GM21825 (cell line): ENCODE measurements at regions not wholly inside any gene's neighbourhood (a gene's known extent, or its start where the extent isn't known, plus 50 kb on each side); places are given as distances from the start of the nearest gene placed in this dataset.

Experiments used
- ATAC-seq: cut with Tn5 transposase; IDR thresholded peaks from one replicate; pipeline ENCODE4 v1.9.1; 2021; ENCODE audit warnings: mild to moderate bottlenecking, moderate library complexity; ENCODE audit not compliant: unreplicated experiment

GRCh38 chr11:37006563-37006962 is 408.5 kb upstream of the RAG2 start:
- no peak for ATAC-seq

DNA sequence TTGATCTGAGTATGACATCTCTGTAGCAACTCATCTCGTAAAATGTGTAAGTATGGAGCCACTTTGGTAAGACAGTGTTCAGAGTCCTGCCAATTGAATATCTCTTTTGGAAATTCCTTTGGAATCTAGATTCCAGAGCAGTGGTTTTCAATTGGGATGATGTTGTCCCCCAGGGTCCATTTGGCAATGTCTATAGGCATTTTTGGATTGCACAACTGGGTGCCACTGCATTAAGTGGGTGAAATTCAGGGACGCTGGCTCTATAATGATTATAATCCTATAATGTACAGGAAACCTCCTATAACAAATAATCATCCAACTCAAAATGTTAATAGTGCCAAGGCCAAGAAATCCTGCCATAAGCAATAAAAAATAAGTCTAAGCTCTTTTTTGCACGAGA is 404.8 kb upstream of the RAG2 start:
- ATAC-seq: no peak

DNA sequence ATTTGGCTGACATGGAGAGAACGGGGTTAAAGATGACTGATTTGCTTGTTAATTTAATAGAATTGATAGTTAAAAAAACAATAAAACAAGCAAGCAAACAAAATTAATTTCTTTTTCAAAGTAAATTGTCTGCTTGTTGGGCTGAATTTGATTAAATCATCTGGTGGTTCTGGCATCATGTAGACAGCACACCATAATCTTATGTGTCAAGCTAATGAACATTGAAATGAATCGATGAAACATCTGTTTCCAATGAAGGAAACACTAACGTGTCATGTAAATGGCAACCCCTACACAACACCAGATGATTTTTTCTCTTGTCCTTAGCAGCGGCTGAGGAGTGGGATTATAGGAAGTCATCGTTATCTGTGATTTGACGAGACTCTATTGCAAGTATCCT is 399.6 kb upstream of the RAG2 start:
- ATAC-seq: no peak

DNA sequence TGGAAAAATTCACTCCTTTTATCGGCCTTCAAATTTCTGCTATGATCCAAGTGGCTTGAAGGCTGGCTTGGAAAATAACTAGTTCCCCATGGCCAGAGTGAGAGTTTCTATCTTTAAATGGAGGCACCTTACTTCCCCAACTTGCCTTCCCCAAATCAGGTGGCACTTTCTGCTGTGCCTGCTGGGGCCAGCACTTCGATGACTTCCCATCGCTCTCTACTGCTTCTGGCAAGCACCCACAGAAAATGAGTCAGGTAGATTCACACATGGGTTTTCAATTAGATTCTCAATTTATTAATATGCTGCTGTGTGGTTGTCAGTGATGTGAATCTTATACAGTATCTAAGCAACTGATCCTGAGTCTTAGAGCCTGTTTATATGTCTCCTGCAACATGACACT is 398.8 kb upstream of the RAG2 start:
- ATAC-seq: no peak

DNA sequence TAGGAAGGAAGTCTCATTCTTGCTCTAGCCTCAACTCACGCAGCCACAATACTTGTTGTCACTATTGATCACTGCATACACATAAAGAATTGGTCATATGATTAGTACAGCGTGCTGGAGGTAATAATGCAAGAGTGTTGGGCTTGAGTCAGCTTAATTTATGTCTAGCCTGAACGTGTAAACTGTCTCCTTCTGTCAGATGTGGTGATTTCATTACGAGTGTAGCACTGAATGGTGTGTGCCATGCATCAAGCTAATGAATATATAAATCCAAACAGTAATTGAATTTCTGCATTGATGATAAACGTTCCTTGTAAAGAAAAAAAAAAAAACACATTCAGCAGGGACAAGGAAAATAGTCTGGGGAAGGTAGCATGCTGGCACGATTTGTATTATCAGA is 396.2 kb upstream of the RAG2 start:
- ATAC-seq: no peak

GRCh38 chr11:36988556-36988955 is 390.5 kb upstream of the RAG2 start:
- ATAC-seq: no peak

GRCh38 chr11:36985562-36985961 is 387.5 kb upstream of the RAG2 start:
- no peak for ATAC-seq

DNA sequence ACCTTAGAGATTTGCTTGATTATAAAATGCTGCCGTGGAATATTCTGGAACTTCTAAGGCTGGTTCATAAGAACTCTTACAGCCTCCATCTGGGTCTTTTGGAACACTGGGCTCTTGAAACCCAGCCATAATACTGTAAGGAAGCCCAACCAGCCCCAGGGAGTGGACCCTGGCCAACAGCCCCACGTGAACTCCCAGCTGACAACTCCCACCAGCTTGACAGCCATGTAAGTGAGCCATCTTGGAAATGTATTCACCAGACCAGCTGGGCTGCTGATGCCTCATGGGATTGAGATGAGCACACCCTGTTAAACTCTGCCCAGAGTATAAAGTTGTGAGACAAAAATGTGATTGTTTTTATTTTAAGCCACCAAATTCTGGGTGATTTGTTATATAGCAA is 378.7 kb upstream of the RAG2 start:
- ATAC-seq: no peak

DNA sequence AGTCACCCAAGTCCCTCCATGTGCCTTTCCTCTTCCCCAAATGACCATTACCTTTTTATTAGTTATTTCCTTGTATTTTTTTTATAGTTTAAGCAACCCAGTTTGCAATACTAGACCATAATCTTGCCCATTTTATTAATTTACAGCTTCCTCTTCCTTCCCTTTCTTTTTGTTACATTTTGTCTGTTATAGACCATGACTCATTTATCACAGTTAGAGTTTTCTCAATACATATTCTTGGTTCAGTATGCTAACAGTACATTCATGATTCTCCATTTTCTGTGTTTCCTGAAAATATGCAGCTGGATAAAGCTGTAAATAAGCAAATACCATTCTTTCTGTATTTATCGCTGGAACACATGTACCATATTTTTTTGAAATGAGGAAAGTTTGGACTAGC is 376.7 kb upstream of the RAG2 start:
- no peak for ATAC-seq

DNA sequence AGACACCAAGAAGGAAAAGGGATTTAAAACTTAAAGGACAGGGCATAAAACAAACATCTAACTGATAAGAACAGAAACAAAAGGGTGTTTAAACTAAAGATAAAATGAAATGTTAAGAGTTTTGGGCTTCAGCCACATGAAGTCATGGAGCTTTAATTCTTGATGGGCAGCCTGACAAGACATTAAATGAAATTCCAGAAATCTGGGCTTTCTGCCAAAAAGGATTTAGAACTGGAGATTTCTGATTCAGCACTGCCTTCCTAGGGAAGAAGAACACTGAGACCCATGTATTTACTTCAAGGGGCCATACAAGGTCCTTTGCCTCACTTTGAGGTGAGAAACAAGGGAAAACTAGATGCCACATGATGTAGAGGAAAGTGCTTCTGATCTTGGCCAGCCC is 355.9 kb upstream of the RAG2 start:
- no peak for ATAC-seq

GRCh38 chr11:36948460-36949127 is 350.6 kb upstream of the RAG2 start:
- no peak for ATAC-seq

- no peak for ATAC-seq
These were observed 347.3 kb upstream of the RAG2 start for GRCh38 chr11:36945384-36945783.

DNA sequence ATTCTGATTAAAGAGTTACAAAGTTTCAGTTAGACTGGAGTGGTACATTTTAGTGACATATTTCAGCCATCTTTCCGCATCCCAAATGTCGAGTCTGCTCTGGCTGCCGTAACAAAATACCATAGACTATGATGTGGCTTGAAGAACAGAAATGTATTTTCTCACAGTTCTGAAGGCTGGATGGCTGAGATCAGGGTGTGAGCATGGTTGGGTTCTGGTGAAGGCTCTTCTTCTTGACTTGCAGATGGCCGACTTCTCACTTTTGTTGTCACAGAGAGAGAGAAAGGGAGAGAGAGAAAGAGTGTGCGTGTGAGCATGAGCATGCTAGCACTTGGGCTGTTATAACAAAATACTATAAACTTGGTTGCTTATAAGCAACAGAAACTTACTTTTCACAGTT is 335.4 kb upstream of the RAG2 start:
- no peak for ATAC-seq

DNA sequence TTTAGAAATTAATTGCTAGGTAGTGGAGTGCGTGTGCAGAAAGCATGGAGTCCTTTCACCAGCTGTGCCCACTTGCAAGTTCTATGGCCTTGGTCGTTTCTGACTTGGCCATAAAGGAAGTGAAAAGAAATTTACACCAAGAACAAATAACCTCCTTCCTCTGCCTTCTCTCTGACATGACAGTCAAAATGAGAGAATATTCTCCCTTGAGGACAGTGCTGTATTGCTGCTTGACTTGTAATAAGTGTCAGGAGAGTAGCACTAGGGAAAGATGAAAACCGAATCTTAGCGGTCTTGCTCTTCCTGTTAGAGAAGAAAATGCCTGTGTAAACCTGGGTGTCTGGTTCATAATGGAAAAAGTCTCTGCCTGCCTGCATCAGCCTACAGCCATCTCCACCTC is 333.1 kb upstream of the RAG2 start:
- ATAC-seq: no peak

GRCh38 chr11:36930256-36930655 is 332.2 kb upstream of the RAG2 start:
- no peak for ATAC-seq

DNA sequence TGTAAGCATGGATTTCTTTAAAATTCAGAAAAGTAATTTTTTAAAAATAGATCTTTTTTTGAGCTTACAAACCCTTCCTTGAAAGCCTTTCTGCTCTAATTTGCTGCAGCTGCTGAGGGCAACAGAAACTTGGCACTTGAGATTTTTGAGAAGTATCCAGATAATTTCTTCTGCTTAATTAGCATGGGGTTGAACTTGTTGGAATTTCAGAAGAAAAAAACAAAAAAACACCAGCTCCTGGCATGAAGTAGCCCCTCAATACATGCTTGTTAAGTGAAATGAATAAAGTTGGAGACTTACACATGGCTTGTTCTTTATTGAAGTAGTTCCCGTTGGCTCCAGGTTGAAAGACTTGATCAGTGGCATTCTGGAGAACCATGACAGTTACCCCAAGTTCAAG is 331.4 kb upstream of the RAG2 start:
- no peak for ATAC-seq

- no peak for ATAC-seq
These were observed 330.6 kb upstream of the RAG2 start for GRCh38 chr11:36928621-36929020.

DNA sequence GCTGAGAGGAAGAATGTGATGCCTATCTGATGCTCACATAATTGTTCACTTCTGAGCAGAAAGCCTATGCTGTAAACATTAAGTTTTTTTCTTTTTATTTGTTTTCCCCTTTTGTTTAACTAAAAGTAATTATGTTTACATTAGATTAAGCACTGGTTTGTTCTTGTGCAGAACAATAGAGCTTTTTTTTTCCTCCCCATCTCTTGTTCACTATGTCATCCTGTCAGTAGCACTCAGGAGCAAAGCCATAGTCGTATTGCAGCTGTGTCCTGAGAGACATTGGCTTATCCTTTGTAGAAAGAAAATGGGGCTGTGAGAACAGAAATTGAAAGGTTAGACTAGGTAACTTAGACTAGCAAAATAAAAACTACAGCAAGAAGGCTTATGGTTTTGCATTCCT is 301.8 kb upstream of the RAG2 start:
- no peak for ATAC-seq

- ATAC-seq: no peak
These were observed 292.8 kb upstream of the RAG2 start for GRCh38 chr11:36890841-36891240.

DNA sequence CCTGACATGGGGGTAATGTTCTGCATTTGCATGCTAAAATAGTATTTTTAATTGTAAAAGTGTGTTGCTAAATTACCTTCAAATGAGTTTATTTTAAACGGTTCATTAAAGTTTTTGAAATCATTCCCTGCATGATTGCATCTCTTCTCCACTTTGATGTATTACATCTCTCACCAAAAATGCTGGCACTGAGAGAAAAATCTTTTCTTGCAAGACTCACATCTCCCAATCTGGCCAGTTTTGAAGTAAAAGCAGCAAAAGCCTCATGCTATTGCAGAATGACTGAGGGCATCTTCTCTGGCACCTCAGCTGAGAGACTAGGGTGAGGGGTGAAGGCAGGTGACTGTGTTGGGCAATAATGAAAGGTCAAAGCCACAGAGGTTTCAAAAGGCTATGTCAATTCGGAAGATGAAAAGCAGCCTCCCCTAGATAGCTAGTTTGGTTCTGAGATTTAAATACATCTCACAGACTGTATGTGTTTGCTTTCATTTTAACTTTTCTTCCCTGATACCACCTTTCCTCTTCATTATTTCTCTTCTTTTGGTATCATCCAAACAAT is 292.2 kb upstream of the RAG2 start:
- ATAC-seq: no peak

DNA sequence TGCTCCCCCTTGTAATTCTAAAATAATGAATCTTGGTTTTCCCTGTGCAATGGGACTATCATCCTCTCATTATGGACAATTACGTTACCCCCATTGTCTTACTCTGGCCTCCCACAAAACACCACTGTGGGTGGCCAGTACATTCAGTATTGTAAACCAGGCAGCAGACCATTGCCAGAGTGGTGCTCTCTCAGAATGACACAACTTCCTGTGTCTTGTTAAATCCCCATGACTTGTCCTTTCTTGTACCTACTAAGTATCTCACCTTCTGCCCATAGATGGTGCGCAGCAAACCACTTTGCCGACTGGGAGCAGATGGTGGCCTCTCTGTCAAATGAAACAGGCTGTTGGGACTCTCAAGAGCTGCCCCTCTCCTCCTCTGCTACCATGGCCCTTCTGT is 287.1 kb upstream of the RAG2 start:
- ATAC-seq: no peak

DNA sequence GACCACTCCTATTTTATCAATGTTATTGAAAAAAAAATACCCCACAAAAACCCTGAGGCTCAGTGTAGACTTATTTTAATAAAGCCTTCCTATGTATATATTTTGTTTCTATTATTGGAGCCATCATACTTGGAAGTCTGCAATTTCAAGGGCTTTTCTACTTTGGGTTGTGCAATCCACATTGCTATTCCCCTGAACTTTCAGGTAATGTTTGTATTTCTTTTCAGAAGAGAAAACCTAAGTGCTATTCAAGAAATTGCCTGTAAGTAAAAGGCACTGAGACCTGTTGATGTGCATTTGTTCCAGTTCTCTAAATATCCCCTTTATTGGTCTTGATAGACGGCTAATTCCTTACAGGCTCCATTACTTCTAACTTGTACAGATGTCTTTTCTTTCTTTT is 280.7 kb upstream of the RAG2 start:
- ATAC-seq: no peak

DNA sequence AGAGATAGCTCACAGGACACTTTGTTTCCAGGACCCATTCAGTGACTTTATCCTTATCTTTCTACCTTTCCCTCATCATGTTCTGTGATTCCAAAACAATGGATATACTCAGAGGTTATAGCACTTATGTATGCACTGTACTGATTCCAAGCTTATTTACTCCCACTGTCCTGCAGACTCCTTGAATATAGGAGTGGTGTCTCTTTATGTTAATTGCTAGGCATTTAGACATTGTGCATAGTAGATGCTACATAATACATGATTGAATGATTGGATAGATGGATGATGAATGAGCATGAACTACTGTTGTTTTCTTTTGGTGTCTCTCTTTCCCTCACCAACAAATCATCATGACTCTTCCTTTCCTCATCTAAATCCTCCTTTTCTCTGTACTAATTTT is 279.1 kb upstream of the RAG2 start:
- no peak for ATAC-seq
